ENCODE measurements at regions not wholly inside any gene's neighbourhood (a gene's known extent, or its start where the extent isn't known, plus 50 kb on each side); places are given as distances from the start of the nearest gene placed in this dataset.

DNA sequence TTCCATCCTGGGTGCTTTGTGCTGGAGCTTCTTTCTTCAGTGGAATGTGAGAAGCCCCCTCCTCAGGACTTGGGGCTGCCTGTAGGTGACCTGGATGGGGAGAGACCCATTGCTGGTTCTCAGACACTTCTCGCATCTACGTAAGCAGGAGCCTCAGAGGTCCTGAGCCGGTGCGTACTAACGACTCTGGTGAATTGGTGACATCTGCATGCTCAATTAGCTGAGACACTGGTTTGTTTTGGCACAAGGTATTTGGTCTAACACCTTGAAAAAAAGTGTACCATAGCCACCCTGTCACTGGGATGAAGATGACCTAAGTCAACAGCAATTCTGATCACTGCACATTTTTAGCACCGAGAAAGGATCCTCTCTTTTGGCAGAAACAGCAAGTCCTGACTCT, 57.7 kb downstream of the LRRC30 start:
- Histone ChIP-seq H3K27me3 (ENCODE audit: insufficient read depth, low read length) (no peaks in the 10 kb centered on the region), H3K9ac (ENCODE audit: low read depth, low read length) (no peak overlapping the region), H3K27ac (ENCODE audit: low read depth, low read length) (no peak overlapping the region), H3K4me1 (ENCODE audit: insufficient read depth, low read length) (no peaks in the 10 kb centered on the region), H3K9me3 (ENCODE audit: insufficient read depth, low read depth, low read length) (peaks cover 3% of the 10 kb centered on the region; the same call in 1 of the 2 replicates), H3K4me3 (ENCODE audit: low read length) (no peak overlapping the region), H3K36me3 (ENCODE audit: insufficient read depth, low read length) (no peaks in the 10 kb centered on the region)
- 94% methylated on average over 6 of the region's 6 CpGs for WGBS

DNA sequence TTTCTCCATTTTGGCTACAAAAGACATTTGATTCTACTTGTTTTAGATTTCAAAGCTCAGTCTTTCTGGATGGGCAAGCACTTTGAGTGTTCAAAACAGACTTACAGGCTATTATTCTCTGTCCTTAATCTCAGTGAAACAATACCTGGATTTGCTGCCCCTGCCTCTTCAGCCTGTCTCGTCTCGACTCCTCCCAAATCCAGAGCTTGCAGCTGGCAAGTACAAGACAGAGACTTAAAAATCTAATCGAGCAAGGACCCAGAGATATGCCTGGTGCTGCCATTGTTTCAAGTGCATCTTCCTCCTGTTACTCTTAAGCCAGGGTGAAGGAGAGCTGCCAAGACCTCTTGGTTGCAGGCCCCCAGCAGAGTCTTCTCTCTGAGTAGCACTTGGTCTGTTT, 59.2 kb downstream of the LRRC30 start:
- Histone ChIP-seq H3K4me1 (ENCODE audit: insufficient read depth, low read length) (no peaks in the 10 kb centered on the region), H3K9me3 (ENCODE audit: insufficient read depth, low read depth, low read length) (peaks cover 3% of the 10 kb centered on the region; the same call in 1 of the 2 replicates), H3K4me3 (ENCODE audit: low read length) (no peak overlapping the region), H3K36me3 (ENCODE audit: insufficient read depth, low read length) (no peaks in the 10 kb centered on the region), H3K27ac (ENCODE audit: low read depth, low read length) (no peak overlapping the region), H3K9ac (ENCODE audit: low read depth, low read length) (no peak overlapping the region), H3K27me3 (ENCODE audit: insufficient read depth, low read length) (no peaks in the 10 kb centered on the region)
- 84% methylated on average over 3 of the region's 3 CpGs for WGBS

DNA sequence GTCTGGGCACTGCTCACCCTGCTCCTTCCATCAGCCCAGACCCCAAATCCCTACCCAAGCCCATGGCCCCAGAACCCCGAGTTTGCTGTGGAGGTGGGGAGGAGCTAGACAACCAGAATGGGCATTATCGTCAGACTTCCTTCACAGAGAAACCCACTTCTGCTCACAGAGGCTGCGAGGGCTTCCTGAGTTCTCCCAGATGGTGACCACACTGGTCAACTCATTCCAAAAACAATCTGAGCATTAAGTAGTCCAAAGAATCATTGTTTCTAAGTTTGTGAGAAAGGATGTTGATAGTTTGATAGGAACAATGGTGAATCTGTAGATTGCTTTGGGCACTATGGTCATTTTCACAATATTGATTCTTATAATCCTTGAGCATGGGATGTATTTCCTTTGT, 60.2 kb downstream of the LRRC30 start:
- H3K9ac ChIP-seq (ENCODE audit: low read depth, low read length), result no peak overlapping the region

DNA sequence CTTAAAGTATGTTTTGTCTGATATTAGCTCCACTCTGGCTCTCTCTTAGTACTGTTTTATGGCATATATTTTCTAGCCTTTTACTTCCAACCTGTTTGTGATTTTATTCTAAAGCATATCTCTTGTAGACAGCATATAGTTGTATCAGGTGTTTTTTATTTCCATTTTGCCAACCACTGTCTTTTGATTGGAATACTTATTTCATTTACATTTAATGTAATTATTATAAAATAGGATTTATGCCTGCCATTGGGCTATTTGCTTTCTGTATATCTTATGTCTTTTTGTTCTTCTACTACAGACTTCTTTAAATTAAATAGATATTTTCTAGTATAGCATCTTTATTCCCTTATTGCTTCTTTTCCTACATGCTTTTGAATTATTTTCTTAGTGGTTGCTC, 67.3 kb downstream of the LRRC30 start:
- H3K4me1 ChIP-seq (ENCODE audit: insufficient read depth, low read length), result no peaks in the 10 kb centered on the region
- no peaks in the 10 kb centered on the region for H3K36me3 ChIP-seq (ENCODE audit: insufficient read depth, low read length)
- peaks cover 33% of the 10 kb centered on the region; the same call in 1 of the 2 replicates for H3K9me3 ChIP-seq (ENCODE audit: insufficient read depth, low read depth, low read length)
- no peak overlapping the region for H3K27ac ChIP-seq (ENCODE audit: low read depth, low read length)
- no peaks in the 10 kb centered on the region for H3K27me3 ChIP-seq (ENCODE audit: insufficient read depth, low read length)
- no peak overlapping the region for H3K9ac ChIP-seq (ENCODE audit: low read depth, low read length)
- H3K4me3 ChIP-seq (ENCODE audit: low read length), result no peak overlapping the region

More for the DNA sequence above, 60.2 kb downstream of the LRRC30 start:
- Histone ChIP-seq H3K9me3 (ENCODE audit: insufficient read depth, low read depth, low read length) (peaks cover 5% of the 10 kb centered on the region; the same call in 1 of the 2 replicates), H3K27me3 (ENCODE audit: insufficient read depth, low read length) (no peaks in the 10 kb centered on the region), H3K4me3 (ENCODE audit: low read length) (no peak overlapping the region), H3K27ac (ENCODE audit: low read depth, low read length) (no peak overlapping the region), H3K4me1 (ENCODE audit: insufficient read depth, low read length) (no peaks in the 10 kb centered on the region), H3K36me3 (ENCODE audit: insufficient read depth, low read length) (no peaks in the 10 kb centered on the region)
- WGBS, result 93% methylated on average over 3 of the region's 3 CpGs

DNA sequence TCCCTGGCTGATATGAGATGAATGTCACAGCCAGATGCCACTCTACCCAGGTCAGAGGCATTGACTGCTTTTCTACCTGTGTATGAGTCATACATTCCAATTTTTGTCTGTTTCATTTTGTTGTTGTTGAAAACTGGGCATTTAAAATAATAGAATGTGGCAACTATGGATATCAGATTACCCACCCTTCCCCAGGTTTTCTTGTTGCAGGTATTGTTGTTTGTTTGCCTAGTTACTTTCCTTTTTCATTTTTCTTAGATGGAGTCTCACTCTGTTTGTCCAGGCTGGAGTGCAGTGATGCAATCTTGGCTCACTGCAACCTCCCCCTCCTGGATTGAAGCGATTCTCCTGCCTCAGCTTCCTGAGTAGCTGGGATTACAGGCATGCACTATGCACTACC, 70.2 kb downstream of the LRRC30 start:
- no peak overlapping the region for H3K4me3 ChIP-seq (ENCODE audit: low read length)
- peaks cover 28% of the 10 kb centered on the region; the same call in 1 of the 2 replicates for H3K9me3 ChIP-seq (ENCODE audit: insufficient read depth, low read depth, low read length)
- H3K27me3 ChIP-seq (ENCODE audit: insufficient read depth, low read length), result no peaks in the 10 kb centered on the region
- no peaks in the 10 kb centered on the region for H3K36me3 ChIP-seq (ENCODE audit: insufficient read depth, low read length)
- 93% methylated on average over 1 of the region's 1 CpG for WGBS
- no peak overlapping the region for H3K9ac ChIP-seq (ENCODE audit: low read depth, low read length)
- H3K27ac ChIP-seq (ENCODE audit: low read depth, low read length), result no peak overlapping the region
- H3K4me1 ChIP-seq (ENCODE audit: insufficient read depth, low read length), result no peaks in the 10 kb centered on the region

DNA sequence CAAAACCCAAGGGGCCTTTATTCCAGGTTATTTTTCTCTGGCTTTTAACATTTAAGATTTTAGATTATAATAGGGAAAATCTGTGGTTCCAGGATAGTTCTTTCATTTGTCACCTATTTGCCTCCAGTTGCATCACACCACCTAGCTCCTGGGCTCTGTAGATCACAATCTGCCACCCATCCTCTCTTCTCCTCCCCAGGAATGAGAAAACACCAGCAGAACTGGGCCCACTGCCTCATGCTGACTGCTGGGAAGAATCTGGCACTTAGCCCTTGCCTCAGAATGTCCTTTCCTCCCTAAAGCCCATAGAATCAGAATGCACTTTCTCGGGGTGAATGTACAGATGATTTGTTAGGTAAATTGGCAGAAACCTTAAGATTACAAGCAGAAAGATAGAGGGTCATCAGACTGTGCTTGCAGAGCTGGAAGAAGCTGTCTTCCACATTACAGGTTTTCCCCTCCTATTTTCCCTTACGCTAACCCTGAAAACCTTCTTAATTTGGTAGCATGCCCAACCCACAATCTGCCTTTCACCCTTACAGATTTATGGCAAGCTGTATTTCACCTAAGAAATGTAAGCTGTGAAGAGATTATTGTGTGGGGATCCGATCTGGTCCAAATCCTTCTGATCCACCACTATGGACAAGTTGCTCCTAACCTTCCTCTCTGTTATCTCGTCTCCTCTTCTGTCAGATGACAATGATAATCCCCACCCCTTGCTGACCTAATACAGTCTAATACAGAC, 72.6 kb downstream of the LRRC30 start:
- H3K27me3 ChIP-seq (ENCODE audit: insufficient read depth, low read length), result no peaks in the 10 kb centered on the region
- H3K9ac ChIP-seq (ENCODE audit: low read depth, low read length), result no peak overlapping the region
- no peak overlapping the region for H3K4me3 ChIP-seq (ENCODE audit: low read length)
- no peaks in the 10 kb centered on the region for H3K36me3 ChIP-seq (ENCODE audit: insufficient read depth, low read length)
- H3K9me3 ChIP-seq (ENCODE audit: insufficient read depth, low read depth, low read length), result peaks cover 19% of the 10 kb centered on the region; the same call in 1 of the 2 replicates
- H3K4me1 ChIP-seq (ENCODE audit: insufficient read depth, low read length), result no peaks in the 10 kb centered on the region
- no peak overlapping the region for H3K27ac ChIP-seq (ENCODE audit: low read depth, low read length)
- 88% methylated on average over 4 of the region's 4 CpGs for WGBS

DNA sequence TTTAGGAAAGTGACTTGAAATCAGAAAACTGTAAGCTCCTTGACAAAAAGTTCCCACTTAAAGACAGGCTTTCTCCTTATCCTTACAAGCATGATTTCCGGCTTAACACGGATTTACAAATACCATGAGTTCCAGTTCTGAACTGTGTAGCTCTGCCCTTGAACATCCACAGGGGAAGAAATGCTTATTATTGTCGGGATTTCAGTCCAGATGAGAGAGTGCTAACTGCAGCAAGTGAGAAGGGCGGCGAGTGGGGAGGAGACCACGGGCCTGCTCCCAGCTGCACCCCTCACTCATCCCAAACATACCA, 73.1 kb downstream of the LRRC30 start:
- Histone ChIP-seq H3K4me3 (ENCODE audit: low read length) (no peak overlapping the region), H3K27me3 (ENCODE audit: insufficient read depth, low read length) (no peaks in the 10 kb centered on the region), H3K36me3 (ENCODE audit: insufficient read depth, low read length) (no peaks in the 10 kb centered on the region), H3K9ac (ENCODE audit: low read depth, low read length) (no peak overlapping the region), H3K4me1 (ENCODE audit: insufficient read depth, low read length) (no peaks in the 10 kb centered on the region), H3K27ac (ENCODE audit: low read depth, low read length) (no peak overlapping the region), H3K9me3 (ENCODE audit: insufficient read depth, low read depth, low read length) (peaks cover 15% of the 10 kb centered on the region; the same call in 1 of the 2 replicates)
- 96% methylated on average over 6 of the region's 6 CpGs for WGBS

DNA sequence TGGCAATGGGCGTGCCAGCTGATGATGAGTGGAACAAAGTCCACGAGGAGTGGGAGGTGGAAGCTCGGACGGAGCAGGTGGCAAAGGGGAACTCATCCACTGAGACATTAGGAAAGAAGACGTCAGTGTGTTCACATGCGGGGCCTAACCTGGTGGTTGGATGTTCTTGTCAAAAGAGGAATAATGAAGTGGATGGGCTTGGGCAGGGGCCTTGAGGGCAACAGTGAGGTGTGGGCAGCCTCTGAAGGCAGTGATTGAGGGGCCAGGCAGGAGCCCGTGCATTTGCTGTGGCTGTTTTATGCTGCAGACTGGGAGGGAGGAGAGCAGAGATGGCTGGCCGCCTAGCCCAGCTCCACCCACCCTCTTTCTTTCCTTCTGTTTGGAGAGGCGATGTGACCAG, 74.5 kb downstream of the LRRC30 start:
- Histone ChIP-seq H3K27me3 (ENCODE audit: insufficient read depth, low read length) (no peaks in the 10 kb centered on the region), H3K9me3 (ENCODE audit: insufficient read depth, low read depth, low read length) (peaks cover 2% of the 10 kb centered on the region; the same call in 1 of the 2 replicates), H3K36me3 (ENCODE audit: insufficient read depth, low read length) (no peaks in the 10 kb centered on the region), H3K27ac (ENCODE audit: low read depth, low read length) (no peak overlapping the region), H3K4me1 (ENCODE audit: insufficient read depth, low read length) (no peaks in the 10 kb centered on the region), H3K4me3 (ENCODE audit: low read length) (no peak overlapping the region), H3K9ac (ENCODE audit: low read depth, low read length) (no peak overlapping the region)
- WGBS, result 91% methylated on average over 9 of the region's 9 CpGs

DNA sequence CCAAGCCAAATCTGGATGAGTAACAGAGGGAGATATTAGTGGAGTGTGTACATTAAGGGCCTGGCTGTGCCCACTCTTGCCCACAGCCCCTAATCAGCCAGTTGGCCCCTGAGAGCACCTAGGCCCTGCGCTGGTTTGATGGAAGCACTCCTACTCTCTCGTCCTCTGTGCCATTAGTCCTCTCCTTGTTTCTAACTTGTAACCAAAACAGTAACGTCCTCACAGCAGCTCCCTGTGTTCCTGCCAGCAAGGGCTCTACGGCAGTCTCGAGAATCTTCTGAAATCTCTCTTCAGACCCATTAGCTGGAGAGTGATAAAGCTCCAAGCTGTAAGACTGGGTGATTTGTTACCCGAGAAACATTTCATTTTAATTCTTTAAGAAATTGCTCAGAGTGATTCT, 76.1 kb downstream of the LRRC30 start:
- Histone ChIP-seq H3K27ac (ENCODE audit: low read depth, low read length) (no peak overlapping the region), H3K9me3 (ENCODE audit: insufficient read depth, low read depth, low read length) (no peaks in the 10 kb centered on the region), H3K4me3 (ENCODE audit: low read length) (no peak overlapping the region), H3K27me3 (ENCODE audit: insufficient read depth, low read length) (no peaks in the 10 kb centered on the region), H3K9ac (ENCODE audit: low read depth, low read length) (no peak overlapping the region), H3K36me3 (ENCODE audit: insufficient read depth, low read length) (no peaks in the 10 kb centered on the region), H3K4me1 (ENCODE audit: insufficient read depth, low read length) (no peaks in the 10 kb centered on the region)
- 95% methylated on average over 6 of the region's 6 CpGs for WGBS

DNA sequence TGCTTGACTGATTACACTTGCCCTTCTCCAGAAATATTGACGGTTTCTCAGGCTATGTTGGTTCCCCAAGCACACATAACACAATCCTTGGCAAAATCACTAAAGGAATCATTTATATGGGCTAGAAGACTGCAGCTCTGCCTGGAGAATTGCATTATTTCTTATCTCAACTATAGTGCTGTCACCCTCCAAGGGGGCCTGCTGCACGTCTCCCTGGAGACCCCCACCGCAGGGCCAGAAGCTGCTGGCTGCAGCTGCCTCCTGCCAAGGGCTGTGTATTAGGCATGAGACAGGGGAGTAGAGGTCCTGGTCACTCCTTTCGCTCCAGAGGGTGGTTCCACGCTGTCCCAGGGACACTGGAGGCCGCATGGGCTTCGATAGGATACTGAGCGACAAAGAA, 76.6 kb downstream of the LRRC30 start:
- H3K36me3 ChIP-seq (ENCODE audit: insufficient read depth, low read length), result no peaks in the 10 kb centered on the region
- H3K9me3 ChIP-seq (ENCODE audit: insufficient read depth, low read depth, low read length), result no peaks in the 10 kb centered on the region
- H3K4me3 ChIP-seq (ENCODE audit: low read length), result no peak overlapping the region
- WGBS, result 95% methylated on average over 8 of the region's 8 CpGs
- no peaks in the 10 kb centered on the region for H3K27me3 ChIP-seq (ENCODE audit: insufficient read depth, low read length)
- H3K4me1 ChIP-seq (ENCODE audit: insufficient read depth, low read length), result no peaks in the 10 kb centered on the region
- H3K9ac ChIP-seq (ENCODE audit: low read depth, low read length), result no peak overlapping the region
- H3K27ac ChIP-seq (ENCODE audit: low read depth, low read length), result no peak overlapping the region

DNA sequence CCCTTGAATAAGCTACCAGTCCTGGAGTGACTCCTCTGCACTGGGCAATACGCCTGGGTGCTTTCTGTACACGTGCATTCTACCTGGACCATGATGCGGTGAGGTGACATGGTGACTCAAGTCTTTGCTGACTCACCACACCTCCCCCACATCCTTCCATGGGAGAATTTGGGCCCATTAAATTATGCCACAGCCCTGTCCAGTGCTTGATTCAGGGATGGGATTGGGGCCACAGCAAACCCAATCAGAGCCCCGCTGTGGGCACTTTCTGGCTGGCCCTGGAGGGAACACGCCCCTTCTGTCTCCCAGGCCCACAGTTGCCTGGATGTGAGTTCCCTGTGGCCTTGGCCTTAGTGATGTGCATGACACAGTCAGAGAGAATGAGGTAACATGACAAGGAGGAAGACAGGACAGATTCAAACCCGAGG, 86.9 kb downstream of the LRRC30 start:
- no peak overlapping the region for H3K27ac ChIP-seq (ENCODE audit: low read depth, low read length)
- H3K4me3 ChIP-seq (ENCODE audit: low read length), result no peak overlapping the region
- 94% methylated on average over 6 of the region's 6 CpGs for WGBS
- H3K27me3 ChIP-seq (ENCODE audit: insufficient read depth, low read length), result no peaks in the 10 kb centered on the region
- H3K4me1 ChIP-seq (ENCODE audit: insufficient read depth, low read length), result peaks cover under 1% of the 10 kb centered on the region; the same call in 1 of the 2 replicates
- no peak overlapping the region for H3K9ac ChIP-seq (ENCODE audit: low read depth, low read length)
- no peaks in the 10 kb centered on the region for H3K9me3 ChIP-seq (ENCODE audit: insufficient read depth, low read depth, low read length)
- H3K36me3 ChIP-seq (ENCODE audit: insufficient read depth, low read length), result no peaks in the 10 kb centered on the region

DNA sequence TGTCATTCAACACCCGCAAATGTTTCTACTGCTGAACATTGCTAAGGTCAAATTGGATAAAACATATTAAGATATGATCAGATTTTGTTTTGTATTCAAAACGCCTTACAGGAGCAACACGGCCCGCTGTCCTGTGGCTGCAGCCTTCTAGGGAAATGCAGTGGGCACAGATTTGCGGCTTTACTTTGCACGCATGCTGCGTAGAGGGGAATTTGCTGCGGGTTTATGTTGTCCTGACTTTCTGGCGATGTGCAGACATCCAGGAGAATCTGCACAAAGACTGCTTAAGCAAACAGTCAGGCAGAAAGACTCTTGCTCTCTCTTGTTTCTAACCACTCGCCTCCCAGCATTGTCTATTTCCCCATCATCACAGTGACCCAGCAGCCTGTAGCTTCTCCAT, 88.3 kb downstream of the LRRC30 start:
- WGBS, result 94% methylated on average over 10 of the region's 10 CpGs
- no peaks in the 10 kb centered on the region for H3K27me3 ChIP-seq (ENCODE audit: insufficient read depth, low read length)

More for the DNA sequence above, 88.3 kb downstream of the LRRC30 start:
- H3K9ac ChIP-seq (ENCODE audit: low read depth, low read length), result no peak overlapping the region
- H3K9me3 ChIP-seq (ENCODE audit: insufficient read depth, low read depth, low read length), result no peaks in the 10 kb centered on the region
- H3K36me3 ChIP-seq (ENCODE audit: insufficient read depth, low read length), result no peaks in the 10 kb centered on the region
- H3K4me3 ChIP-seq (ENCODE audit: low read length), result no peak overlapping the region
- peaks cover 3% of the 10 kb centered on the region; the same call in 1 of the 2 replicates for H3K4me1 ChIP-seq (ENCODE audit: insufficient read depth, low read length)
- H3K27ac ChIP-seq (ENCODE audit: low read depth, low read length), result no peak overlapping the region

Data from HUES64 (cell line).